SH-SY5Y (cell line): ENCODE measurements at regions not wholly inside any gene's neighbourhood (a gene's known extent, or its start where the extent isn't known, plus 50 kb on each side); places are given as distances from the start of the nearest gene placed in this dataset.

ENCODE experiments used
- GATA2 ChIP-seq: IDR thresholded peaks from 2 replicates; pipeline ENCODE4 v1.6.1; 2011; ENCODE audit warnings: mild to moderate bottlenecking, low read depth, low read length
- GATA3 ChIP-seq: IDR thresholded peaks from 2 replicates; pipeline ENCODE4 v1.6.1; 2011; ENCODE audit warnings: low read depth, mild to moderate bottlenecking, low read length, moderate library complexity

DNA sequence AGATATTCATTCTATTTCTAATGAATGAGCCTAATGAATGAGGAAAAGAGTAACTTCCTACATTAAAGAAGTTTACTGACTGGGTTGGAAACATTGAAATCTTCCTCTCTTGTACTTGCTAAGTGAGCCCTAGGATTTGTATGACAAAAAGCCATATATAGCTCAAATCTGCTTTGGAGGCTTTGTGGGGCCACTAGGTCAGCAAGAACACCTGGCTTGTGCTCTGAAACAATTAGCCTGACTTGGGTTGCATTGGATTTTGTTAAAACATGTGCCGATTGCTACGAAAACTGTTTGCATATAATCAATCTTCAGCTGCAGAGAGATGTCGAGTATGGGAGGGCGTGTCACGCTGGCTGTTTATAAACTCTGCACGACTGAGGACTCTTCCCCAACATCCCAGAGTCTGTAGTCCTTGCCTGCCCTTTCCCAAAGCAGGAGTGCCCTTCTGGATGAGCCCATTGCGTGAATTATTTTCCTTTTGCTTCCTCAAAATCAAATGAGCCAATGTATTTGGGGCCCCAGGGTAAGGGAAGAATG, 684.8 kb downstream of the DHX35 start:
- no peak for TF ChIP-seq GATA2
- no peak for TF ChIP-seq GATA3
